AG04450 (cell line): ENCODE measurements at regions not wholly inside any gene's neighbourhood (a gene's known extent, or its start where the extent isn't known, plus 50 kb on each side); places are given as distances from the start of the nearest gene placed in this dataset.

Experiments used
- CTCF ChIA-PET: fragments of 300-600, 350-600 bp; formaldehyde crosslinking; extraction: SDS; loops from one replicate; lab custom pipeline; 2022; ENCODE audit warnings: antibody characterized with exemption, inconsistent platforms; lab: Charles Lee
- POLR2A ChIA-PET: fragments of 350-600 bp; formaldehyde crosslinking; extraction: SDS; loops from one replicate; lab custom pipeline; 2021; ENCODE audit warnings: antibody characterized with exemption, inconsistent platforms; lab: Yijun Ruan, JAX
- DNase-seq: peaks from one replicate; pipeline ENCODE4 v3.0.0-alpha.2; 2011; ENCODE audit warnings: low read depth, low spot score
- H3K27ac ChIP-seq: one replicate; pipeline ENCODE4 v1.5.1; 2012; ENCODE audit warnings: low read depth, low read length, control low read depth
- H3K27me3 ChIP-seq: one replicate; pipeline ENCODE4 v1.6.0; 2012; ENCODE audit warnings: low read length; ENCODE audit not compliant: control insufficient read depth, insufficient read depth
- H3K4me3 ChIP-seq: 2 replicates; pipeline ENCODE4 v1.5.1; 2011; ENCODE audit warnings: mild to moderate bottlenecking, low read depth, low read length, control low read depth
- H3K9me3 ChIP-seq: 2 replicates; pipeline ENCODE4 v1.5.1; 2012; ENCODE audit warnings: low read length; ENCODE audit not compliant: control insufficient read depth, insufficient read depth
- TF ChIP-seq, protein P1 (sequence below): IDR thresholded peaks from 2 replicates; pipeline ENCODE4 v1.5.1; 2011; ENCODE audit warnings: low read depth, low read length, control low read depth, inconsistent platforms

DNA sequence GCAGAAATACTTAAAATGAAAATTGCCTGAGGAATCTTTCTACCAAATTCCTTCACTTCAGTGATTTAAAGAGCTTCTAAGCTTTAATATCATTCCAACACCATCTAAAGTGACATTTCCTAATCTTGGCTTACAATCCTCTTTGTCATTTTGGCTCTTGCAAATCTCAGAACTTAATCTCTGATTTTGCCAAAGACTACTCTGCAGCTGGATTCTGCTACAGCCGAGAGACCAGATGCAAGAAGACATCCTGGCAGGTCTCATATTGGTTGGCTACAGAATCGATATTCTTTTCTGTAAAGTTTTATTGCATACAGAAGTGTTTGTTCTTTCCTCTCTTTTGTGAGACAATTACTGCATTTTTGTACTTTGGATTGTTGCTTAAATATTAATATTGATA lies 716.5 kb upstream of the LRATD1 start:
- TF ChIP-seq, protein P1, sequence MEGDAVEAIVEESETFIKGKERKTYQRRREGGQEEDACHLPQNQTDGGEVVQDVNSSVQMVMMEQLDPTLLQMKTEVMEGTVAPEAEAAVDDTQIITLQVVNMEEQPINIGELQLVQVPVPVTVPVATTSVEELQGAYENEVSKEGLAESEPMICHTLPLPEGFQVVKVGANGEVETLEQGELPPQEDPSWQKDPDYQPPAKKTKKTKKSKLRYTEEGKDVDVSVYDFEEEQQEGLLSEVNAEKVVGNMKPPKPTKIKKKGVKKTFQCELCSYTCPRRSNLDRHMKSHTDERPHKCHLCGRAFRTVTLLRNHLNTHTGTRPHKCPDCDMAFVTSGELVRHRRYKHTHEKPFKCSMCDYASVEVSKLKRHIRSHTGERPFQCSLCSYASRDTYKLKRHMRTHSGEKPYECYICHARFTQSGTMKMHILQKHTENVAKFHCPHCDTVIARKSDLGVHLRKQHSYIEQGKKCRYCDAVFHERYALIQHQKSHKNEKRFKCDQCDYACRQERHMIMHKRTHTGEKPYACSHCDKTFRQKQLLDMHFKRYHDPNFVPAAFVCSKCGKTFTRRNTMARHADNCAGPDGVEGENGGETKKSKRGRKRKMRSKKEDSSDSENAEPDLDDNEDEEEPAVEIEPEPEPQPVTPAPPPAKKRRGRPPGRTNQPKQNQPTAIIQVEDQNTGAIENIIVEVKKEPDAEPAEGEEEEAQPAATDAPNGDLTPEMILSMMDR, result no peak
- H3K27me3 ChIP-seq, result no peaks in the 10 kb centered on the region
- DNase-seq, result no peak
- POLR2A ChIA-PET, result no interaction called here
- H3K9me3 ChIP-seq, result no peaks in the 10 kb centered on the region
- H3K27ac ChIP-seq, result no peak overlapping the region
- H3K4me3 ChIP-seq, result no peak overlapping the region
- CTCF ChIA-PET, result no interaction called here

DNA sequence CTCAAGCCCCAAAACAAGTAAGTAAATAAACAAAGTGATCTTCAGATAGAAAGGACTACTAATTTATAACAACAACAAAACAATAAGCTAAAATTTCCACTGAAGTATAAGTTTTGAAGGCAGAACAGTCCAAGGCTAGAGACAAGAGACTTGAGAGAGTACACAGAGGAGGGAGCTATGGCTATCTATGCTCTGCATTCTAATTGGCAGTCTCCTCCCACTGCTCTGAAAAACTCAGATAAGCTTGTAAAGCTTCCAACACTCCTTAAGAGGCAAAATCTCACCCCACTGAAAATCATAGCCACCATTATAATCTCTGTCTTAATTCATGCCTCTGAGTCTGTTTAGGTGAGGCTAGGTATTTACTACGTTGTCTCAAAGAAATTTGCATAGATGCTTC lies 714.6 kb upstream of the LRATD1 start:
- Histone ChIP-seq H3K4me3 (no peak overlapping the region), H3K9me3 (no peaks in the 10 kb centered on the region; the same call in 1 of the 2 replicates), H3K27ac (no peak overlapping the region), H3K27me3 (no peaks in the 10 kb centered on the region)
- ChIA-PET POLR2A (no interaction called here), CTCF (no interaction called here)
- no peak for DNase-seq
- TF ChIP-seq, protein P1, result no peak

DNA sequence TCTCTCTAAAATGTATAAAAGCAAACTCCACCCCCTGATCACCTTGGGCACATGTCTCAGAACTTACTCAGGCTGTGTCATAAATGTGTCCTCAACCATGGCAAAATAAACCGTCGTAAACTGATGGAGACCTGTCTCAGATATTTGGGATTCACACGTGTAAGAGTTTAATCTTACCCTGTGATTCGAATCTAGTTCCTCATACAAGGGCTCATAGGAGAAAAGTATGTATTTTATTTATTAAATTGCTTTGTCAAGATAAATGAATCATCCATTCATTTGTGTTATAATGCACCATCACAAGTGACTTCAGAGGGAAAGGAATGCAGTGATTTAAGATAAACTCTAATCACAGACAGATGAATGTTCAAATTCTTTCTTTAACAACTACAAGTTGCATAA lies 712.5 kb upstream of the LRATD1 start:
- H3K27ac ChIP-seq, result no peak overlapping the region
- ChIA-PET CTCF (no interaction called here), POLR2A (no interaction called here)
- no peaks in the 10 kb centered on the region; the same call in 1 of the 2 replicates for H3K9me3 ChIP-seq
- no peak overlapping the region for H3K4me3 ChIP-seq
- DNase-seq, result no peak
- TF ChIP-seq, protein P1, result no peak
- no peaks in the 10 kb centered on the region for H3K27me3 ChIP-seq

DNA sequence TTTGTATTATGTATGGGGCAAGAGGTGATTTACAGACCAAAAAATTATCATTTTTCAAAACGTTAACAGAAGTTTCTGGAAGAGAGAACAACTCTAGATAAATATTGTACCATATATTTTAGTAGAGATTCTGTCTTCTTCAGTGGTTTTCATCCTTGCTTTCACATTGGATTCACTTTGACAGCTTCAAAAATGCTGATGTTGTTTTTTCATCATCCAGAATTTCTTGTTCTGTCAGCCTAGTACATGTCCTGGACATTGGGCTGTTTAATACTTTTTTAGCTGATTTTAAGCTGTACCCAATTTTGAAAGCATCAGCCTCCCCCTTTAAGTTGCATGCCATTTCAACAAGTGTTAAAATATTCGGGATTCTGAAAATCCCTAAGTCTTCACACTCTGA lies 711.3 kb upstream of the LRATD1 start:
- ChIA-PET POLR2A (no interaction called here), CTCF (no interaction called here)
- Histone ChIP-seq H3K9me3 (peaks cover 4% of the 10 kb centered on the region), H3K27me3 (no peaks in the 10 kb centered on the region), H3K27ac (no peak overlapping the region), H3K4me3 (no peak overlapping the region)
- TF ChIP-seq, protein P1, result no peak
- DNase-seq, result no peak

DNA sequence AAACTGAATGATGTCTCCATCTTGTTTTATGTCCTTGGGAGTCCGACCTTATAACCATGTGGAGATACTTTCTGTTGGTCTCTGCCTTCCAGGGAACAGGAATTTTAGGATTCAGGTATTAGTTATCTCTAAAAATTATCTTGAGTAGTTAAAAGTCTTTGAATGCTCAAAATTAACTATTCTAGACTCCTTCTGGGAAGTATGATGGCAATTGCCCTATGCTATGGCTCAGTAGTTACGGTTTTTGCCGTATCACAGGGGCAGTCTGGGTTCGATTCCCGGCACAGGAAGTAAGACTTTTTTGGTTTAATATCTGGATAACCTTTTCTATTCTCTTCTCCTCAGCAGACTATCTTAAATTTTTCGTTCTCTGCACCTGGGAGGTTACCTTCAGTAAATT lies 708.7 kb upstream of the LRATD1 start:
- peaks cover 4% of the 10 kb centered on the region for H3K9me3 ChIP-seq
- CTCF ChIA-PET, result no interaction called here
- POLR2A ChIA-PET, result no interaction called here
- H3K27me3 ChIP-seq, result no peaks in the 10 kb centered on the region
- TF ChIP-seq, protein P1, result no peak
- H3K4me3 ChIP-seq, result no peak overlapping the region
- no peak for DNase-seq
- H3K27ac ChIP-seq, result no peak overlapping the region
